GM12891 (cell line): ENCODE measurements at regions not wholly inside any gene's neighbourhood (a gene's known extent, or its start where the extent isn't known, plus 50 kb on each side); places are given as distances from the start of the nearest gene placed in this dataset.

Source experiments
- POLR2A ChIP-seq: IDR thresholded peaks from 2 replicates; pipeline ENCODE4 v1.6.1; 2011; ENCODE audit warnings: low read depth, low read length, control low read depth
- POLR2AphosphoS5 ChIP-seq: IDR thresholded peaks from 2 replicates; pipeline ENCODE4 v1.6.1; 2011; ENCODE audit warnings: low read depth, low read length, control low read depth
- SPI1 ChIP-seq: IDR thresholded peaks from 2 replicates; pipeline ENCODE4 v1.6.1; 2011; ENCODE audit warnings: low read depth, low read length, control low read depth
- TAF1 ChIP-seq: IDR thresholded peaks from 2 replicates; pipeline ENCODE4 v1.6.1; 2011; ENCODE audit warnings: low read depth, low read length, control low read depth

GRCh38 chr6:156507656-156508055 lies 269.5 kb upstream of the ARID1B start:
- TF ChIP-seq TAF1 (no peak), POLR2AphosphoS5 (no peak), POLR2A (no peak), SPI1 (no peak)
